Osteocyte (in vitro differentiated cells): ENCODE measurements at regions not wholly inside any gene's neighbourhood (a gene's known extent, or its start where the extent isn't known, plus 50 kb on each side); places are given as distances from the start of the nearest gene placed in this dataset.

Experiments
- DNase-seq: peaks from one replicate; pipeline ENCODE4 v3.0.0; 2021; ENCODE audit warnings: mixed read lengths; ENCODE audit not compliant: unreplicated experiment; ENCODE audit errors: extremely low spot score
- H3K27ac Mint-ChIP-seq: one replicate; pipeline ENCODE4 v1.8.0; 2021; ENCODE audit warnings: mild to moderate bottlenecking, mixed read lengths; ENCODE audit not compliant: unreplicated experiment
- H3K27me3 Mint-ChIP-seq: one replicate; pipeline ENCODE4 v1.8.0; 2021; ENCODE audit warnings: mixed read lengths; ENCODE audit not compliant: unreplicated experiment
- H3K36me3 Mint-ChIP-seq: one replicate; pipeline ENCODE4 v1.8.0; 2021; ENCODE audit warnings: mixed read lengths; ENCODE audit not compliant: unreplicated experiment
- H3K4me1 Mint-ChIP-seq: one replicate; pipeline ENCODE4 v1.8.0; 2021; ENCODE audit warnings: mixed read lengths; ENCODE audit not compliant: unreplicated experiment
- H3K4me3 Mint-ChIP-seq: one replicate; pipeline ENCODE4 v1.8.0; 2021; ENCODE audit warnings: mild to moderate bottlenecking, moderate library complexity, mixed read lengths; ENCODE audit not compliant: unreplicated experiment
- H3K9me3 Mint-ChIP-seq: one replicate; pipeline ENCODE4 v1.8.0; 2021; ENCODE audit warnings: mixed read lengths; ENCODE audit not compliant: unreplicated experiment
- TF ChIP-seq, protein P1 (sequence below): fragments of 200-600 bp; sonication (generic); IDR thresholded peaks from 2 replicates; pipeline ENCODE4 v1.5.0; 2021; ENCODE audit warnings: antibody characterized with exemption, mild to moderate bottlenecking, moderate library complexity

GRCh38 chr10:47092376-47092775 is 181.1 kb downstream of the PTPN20 start:
- Mint-ChIP-seq H3K27ac (no peak overlapping the region), H3K4me3 (no peak overlapping the region), H3K36me3 (no peaks in the 10 kb centered on the region), H3K4me1 (no peaks in the 10 kb centered on the region), H3K9me3 (no peaks in the 10 kb centered on the region), H3K27me3 (peaks cover 2% of the 10 kb centered on the region)
- peak; percentile 51 for DNase-seq
- TF ChIP-seq, protein P1, sequence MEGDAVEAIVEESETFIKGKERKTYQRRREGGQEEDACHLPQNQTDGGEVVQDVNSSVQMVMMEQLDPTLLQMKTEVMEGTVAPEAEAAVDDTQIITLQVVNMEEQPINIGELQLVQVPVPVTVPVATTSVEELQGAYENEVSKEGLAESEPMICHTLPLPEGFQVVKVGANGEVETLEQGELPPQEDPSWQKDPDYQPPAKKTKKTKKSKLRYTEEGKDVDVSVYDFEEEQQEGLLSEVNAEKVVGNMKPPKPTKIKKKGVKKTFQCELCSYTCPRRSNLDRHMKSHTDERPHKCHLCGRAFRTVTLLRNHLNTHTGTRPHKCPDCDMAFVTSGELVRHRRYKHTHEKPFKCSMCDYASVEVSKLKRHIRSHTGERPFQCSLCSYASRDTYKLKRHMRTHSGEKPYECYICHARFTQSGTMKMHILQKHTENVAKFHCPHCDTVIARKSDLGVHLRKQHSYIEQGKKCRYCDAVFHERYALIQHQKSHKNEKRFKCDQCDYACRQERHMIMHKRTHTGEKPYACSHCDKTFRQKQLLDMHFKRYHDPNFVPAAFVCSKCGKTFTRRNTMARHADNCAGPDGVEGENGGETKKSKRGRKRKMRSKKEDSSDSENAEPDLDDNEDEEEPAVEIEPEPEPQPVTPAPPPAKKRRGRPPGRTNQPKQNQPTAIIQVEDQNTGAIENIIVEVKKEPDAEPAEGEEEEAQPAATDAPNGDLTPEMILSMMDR = no peak

DNA sequence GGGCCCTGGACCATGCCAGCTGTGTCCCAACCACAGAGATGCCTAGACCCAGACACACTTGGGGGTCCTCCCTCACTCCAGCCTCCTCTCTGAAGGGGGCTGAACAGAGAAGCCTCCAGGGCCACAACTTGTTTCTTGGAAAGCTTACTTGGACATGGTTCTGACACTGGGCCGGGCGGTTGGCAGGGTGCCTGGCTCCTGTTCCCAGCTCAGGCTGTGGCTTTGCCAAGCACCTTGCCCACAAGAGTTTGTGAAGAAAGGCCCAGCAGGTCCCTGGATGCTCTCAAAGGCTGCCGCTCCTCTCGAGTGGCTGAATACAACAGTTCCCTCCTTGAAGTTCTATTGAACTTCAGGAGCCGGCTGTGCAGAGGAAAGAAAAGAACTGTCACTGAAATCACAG is 181.6 kb downstream of the PTPN20 start:
- H3K4me3 Mint-ChIP-seq = no peak overlapping the region
- no peaks in the 10 kb centered on the region for H3K36me3 Mint-ChIP-seq
- no peaks in the 10 kb centered on the region for H3K4me1 Mint-ChIP-seq
- no peak overlapping the region for H3K27ac Mint-ChIP-seq
- DNase-seq = peak; percentile 82
- TF ChIP-seq, protein P1 = no peak
- peaks cover 2% of the 10 kb centered on the region for H3K27me3 Mint-ChIP-seq
- H3K9me3 Mint-ChIP-seq = no peaks in the 10 kb centered on the region

DNA sequence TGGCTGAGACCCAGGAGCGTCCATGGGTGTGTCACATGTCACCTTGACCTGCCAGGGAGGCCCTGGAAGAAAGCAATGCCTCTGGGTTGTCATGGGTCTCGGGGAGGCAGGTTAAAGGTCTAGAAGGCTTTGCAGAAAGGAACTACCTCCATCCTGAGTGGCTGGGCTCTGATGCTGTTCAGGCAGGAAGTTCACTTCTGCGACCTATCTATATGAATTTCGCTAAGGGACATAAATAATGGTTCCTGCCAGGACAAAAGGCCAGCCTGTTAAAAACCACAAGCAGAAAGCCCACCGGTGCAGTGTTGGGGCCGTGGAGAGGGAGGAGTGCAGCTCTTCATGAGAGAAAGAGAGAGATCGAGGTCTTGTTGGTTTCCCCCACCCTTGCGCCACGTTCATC is 182.9 kb downstream of the PTPN20 start:
- TF ChIP-seq, protein P1 = no peak
- H3K4me1 Mint-ChIP-seq = no peaks in the 10 kb centered on the region
- no peak overlapping the region for H3K4me3 Mint-ChIP-seq
- peaks cover 2% of the 10 kb centered on the region for H3K27me3 Mint-ChIP-seq
- no peaks in the 10 kb centered on the region for H3K9me3 Mint-ChIP-seq
- DNase-seq = peak; percentile 66
- no peaks in the 10 kb centered on the region for H3K36me3 Mint-ChIP-seq
- H3K27ac Mint-ChIP-seq = no peak overlapping the region

DNA sequence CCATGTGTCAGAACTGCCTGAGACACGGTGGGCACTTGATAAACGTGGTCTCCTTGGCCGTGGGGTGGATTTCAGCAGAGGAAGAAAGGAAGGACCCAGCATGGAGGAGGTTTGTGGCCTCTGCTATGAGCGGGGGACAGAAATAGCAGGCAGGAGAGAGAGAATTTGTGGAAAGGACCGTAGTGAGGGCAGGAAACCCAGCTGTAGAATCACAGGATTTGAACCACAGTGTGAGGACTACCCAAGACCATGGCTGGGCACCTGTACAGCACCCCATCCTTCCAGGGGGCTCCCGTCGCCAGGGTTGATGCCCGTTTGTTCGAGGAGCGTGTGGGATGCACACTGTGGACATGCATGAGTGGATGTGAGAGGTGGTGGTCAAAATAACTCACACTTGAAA is 183.4 kb downstream of the PTPN20 start:
- Mint-ChIP-seq H3K4me1 (no peaks in the 10 kb centered on the region), H3K4me3 (no peak overlapping the region), H3K27me3 (peaks cover 2% of the 10 kb centered on the region), H3K9me3 (no peaks in the 10 kb centered on the region), H3K27ac (no peak overlapping the region), H3K36me3 (no peaks in the 10 kb centered on the region)
- TF ChIP-seq, protein P1 = no peak
- peak; percentile 63 for DNase-seq

GRCh38 chr10:47095211-47095610 is 184.0 kb downstream of the PTPN20 start:
- H3K9me3 Mint-ChIP-seq = no peaks in the 10 kb centered on the region
- DNase-seq = peak; percentile 74
- no peak overlapping the region for H3K4me3 Mint-ChIP-seq
- no peaks in the 10 kb centered on the region for H3K36me3 Mint-ChIP-seq
- peaks cover 2% of the 10 kb centered on the region for H3K27me3 Mint-ChIP-seq
- no peak overlapping the region for H3K27ac Mint-ChIP-seq
- no peaks in the 10 kb centered on the region for H3K4me1 Mint-ChIP-seq
- TF ChIP-seq, protein P1 = no peak
